Neural cell (in vitro differentiated cells): ENCODE measurements at regions not wholly inside any gene's neighbourhood (a gene's known extent, or its start where the extent isn't known, plus 50 kb on each side); places are given as distances from the start of the nearest gene placed in this dataset.

Source experiments
- CTCF ChIP-seq: fragments of 450-650 bp; IDR thresholded peaks from 2 replicates; pipeline ENCODE4 v1.5.1; 2014; ENCODE audit warnings: antibody characterized with exemption, mild to moderate bottlenecking, moderate library complexity; ENCODE audit not compliant: poor library complexity, severe bottlenecking
- EZH2 ChIP-seq: fragments of 200-600, 300-800 bp; shearing (Covaris generic), sonication (generic); IDR thresholded peaks from 2 replicates; pipeline ENCODE4 v1.6.1; 2014; ENCODE audit warnings: antibody characterized with exemption, low read length, borderline replicate concordance, mild to moderate bottlenecking; ENCODE audit not compliant: insufficient read depth, poor library complexity, severe bottlenecking
- POLR2AphosphoS5 ChIP-seq: IDR thresholded peaks from 2 replicates; pipeline ENCODE4 v1.6.1; 2012
- RAD21 ChIP-seq: fragments of 450-650 bp; conservative IDR thresholded peaks from 2 replicates; pipeline ENCODE4 v1.6.1; 2014; ENCODE audit warnings: antibody characterized with exemption, mild to moderate bottlenecking, moderate library complexity
- REST ChIP-seq: IDR thresholded peaks from 2 replicates; pipeline ENCODE4 v1.6.1; 2012; ENCODE audit warnings: borderline replicate concordance
- TAF1 ChIP-seq: IDR thresholded peaks from 2 replicates; pipeline ENCODE4 v1.6.1; 2012; ENCODE audit warnings: low read depth

- TF ChIP-seq CTCF, result no peak
- no peak for TF ChIP-seq RAD21
- TF ChIP-seq EZH2, result no peak
- TF ChIP-seq POLR2AphosphoS5, result no peak
- no peak for TF ChIP-seq REST
- TF ChIP-seq TAF1, result no peak
Observed at GRCh38 chr18:2412996-2413751, 158.1 kb downstream of the METTL4 start.
